ENCODE measurements at regions not wholly inside any gene's neighbourhood (a gene's known extent, or its start where the extent isn't known, plus 50 kb on each side); places are given as distances from the start of the nearest gene placed in this dataset.
"Not testable (repeated sequence)": the region's sequence is repeated elsewhere in the genome, so short reads cannot be mapped to it uniquely, and the experiment has no call there.

- DNase-seq (ENCODE audit: low spot score) = no peak
These were observed 120.2 kb upstream of the NDST4 start for GRCh38 chr4:115233600-115233999.

DNA sequence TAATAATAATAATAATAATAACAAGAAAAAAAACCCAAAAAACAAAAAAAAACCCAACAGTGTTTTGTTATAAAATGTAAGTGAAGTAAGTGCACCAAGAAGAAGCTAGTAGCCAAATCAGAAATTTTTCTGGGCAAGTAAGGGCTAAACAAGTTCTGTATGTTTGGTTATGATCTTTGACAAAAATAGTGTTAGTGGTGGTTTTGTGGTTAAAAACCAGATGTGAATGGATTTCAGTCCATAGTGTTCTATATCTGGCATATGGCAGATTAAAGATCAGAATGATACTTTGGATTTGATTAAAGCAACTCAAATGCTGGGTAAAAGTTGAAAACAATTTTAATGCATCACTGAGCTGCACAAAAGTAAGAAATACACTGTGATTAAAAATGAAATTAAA is 116.5 kb upstream of the NDST4 start:
- no peak for DNase-seq (ENCODE audit: low spot score)

- DNase-seq (ENCODE audit: low spot score) = no peak
These were observed 115.4 kb upstream of the NDST4 start for GRCh38 chr4:115228851-115229250.

- no peak for DNase-seq (ENCODE audit: low spot score)
These were observed 108.6 kb upstream of the NDST4 start for GRCh38 chr4:115222061-115222460.

DNA sequence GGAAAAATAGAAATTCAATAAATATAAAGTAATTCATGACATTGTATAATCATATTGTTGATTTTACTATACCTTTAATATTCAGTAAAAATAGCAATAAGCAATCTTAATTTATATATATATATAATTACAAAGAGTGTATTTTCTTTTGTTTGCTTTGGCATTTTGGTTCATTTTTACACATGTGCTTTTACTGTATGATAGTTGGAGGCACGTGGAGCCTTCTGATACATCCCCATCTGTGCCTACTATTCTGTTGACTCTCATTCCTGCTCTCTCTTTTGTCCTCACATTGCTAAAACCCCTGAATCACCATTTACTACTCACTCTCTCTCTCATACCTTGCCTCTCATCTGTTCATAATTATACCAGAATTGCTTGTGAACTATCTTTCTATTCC is 106.4 kb upstream of the NDST4 start:
- no peak for DNase-seq (ENCODE audit: low spot score)

- DNase-seq (ENCODE audit: low spot score) = no peak
These were observed 106.0 kb upstream of the NDST4 start for GRCh38 chr4:115219315-115219860.

DNA sequence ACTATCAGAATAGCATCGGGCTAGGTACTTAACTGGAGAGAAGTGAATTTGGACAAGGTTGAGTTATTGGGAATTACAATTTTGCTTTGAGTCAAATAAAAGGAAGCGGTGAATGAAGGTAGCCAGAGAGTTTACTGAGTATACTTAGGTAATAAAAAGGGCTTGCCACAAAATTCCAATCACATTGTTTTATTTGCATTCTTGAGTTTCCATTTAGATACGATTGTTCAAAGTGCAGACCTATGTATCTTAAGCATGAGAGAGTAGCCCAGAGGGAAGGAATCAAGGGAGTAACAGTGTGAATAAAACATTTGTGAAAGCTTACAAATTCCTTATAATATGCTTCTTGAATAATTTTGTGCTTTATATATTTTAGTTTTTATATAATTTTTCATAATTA is 102.5 kb upstream of the NDST4 start:
- no peak for DNase-seq (ENCODE audit: low spot score)

DNA sequence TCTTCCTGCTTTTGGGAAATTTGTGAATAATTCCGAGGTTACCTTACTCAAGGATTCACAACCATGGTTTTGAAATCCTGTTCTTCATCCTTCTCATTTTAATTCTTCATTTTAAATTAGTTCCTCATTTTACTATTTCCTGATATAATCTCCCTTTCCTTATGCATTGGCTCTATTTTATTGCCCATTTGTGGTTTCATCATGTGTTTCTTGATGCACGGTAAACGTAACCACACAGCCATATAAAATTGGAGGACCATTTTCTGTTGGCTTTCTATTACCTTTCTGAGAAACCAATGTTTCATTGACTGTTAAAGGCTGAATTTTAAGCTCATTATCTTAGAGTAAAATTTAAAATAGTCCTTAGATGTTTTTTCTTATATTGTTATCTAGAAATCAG is 100.3 kb upstream of the NDST4 start:
- DNase-seq (ENCODE audit: low spot score) = no peak

GRCh38 chr4:115201042-115201330 is 87.6 kb upstream of the NDST4 start:
- DNase-seq (ENCODE audit: low spot score) = no peak

DNA sequence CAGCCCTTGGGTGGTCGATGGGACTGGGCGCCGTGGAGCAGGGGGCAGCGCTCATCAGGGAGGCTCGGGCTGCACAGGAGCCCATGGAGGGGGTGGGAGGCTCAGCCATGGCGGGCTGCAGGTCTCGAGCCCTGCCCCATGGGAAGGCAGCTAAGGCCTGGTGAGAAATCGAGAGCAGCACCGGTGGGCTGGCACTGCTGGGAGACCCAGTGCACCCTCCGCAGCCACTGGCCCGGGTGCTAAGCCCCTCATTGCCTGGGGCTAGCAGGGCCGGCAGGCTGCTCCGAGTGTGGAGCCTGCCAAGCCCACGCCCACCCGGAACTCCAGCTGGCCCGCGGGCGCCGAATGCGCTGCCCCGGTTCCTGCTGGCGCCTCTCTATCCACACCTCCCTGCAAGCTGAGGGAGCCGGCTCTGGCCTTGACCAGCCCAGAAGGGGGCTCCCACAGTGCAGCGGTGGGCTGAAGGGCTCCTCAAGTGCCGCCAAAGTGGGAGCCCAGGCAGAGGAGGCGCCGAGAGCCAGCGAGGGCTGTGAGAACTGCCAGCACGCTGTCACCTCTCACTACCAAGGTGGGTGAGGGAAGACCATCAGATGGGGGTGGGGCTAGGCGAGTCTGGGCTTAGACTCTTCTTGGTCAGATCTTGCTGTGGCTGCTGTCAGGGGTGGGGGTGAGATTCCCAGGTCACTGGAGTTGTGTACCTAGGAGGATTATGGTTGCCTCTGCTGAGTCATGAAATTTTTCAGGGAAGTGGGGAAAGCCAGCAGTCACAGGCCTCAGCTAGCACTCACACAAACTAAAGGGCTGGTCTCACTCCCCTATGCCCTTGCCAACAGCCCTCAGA is 87.0 kb upstream of the NDST4 start:
- not testable (repeated sequence) for DNase-seq (ENCODE audit: low spot score)

DNA sequence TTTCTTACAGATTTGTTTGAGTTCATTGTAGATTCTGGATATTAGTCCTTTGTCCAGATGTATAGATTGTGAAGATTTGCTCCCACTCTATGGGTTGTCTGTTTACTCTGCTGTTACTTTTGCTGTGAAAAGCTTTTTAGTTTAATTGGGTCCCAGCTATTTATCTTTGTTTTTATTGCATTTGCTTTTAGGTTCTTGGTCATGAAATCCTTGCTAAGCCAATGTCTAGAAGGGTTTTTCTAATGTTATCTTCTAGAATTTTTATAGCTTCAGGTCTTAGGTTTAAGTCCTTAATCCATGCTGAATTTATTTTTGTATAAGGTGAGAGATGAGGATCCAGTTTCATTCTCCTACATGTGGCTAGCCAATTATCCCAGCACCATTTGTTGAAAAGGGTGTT is 81.2 kb upstream of the NDST4 start:
- not testable (repeated sequence) for DNase-seq (ENCODE audit: low spot score)

DNA sequence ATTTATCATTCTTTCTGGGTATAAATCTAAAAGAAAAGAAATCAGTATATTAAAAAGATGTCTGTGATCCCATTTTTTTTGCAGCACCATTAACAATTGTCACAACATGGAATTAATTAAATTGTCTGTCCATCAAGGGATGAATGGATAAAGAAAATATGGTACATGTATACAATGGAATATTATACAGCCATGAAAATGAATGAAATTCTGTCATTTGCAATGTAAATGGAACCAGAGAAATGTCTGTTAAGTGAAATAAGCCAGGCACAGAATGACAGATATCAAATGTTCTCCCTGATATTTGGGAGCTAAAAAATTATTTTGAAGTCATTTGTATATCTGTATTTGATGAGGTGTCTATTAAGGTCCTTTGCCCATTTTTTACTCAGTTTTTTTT is 77.1 kb upstream of the NDST4 start:
- DNase-seq (ENCODE audit: low spot score) = no peak

- DNase-seq (ENCODE audit: low spot score) = no peak
These were observed 73.7 kb upstream of the NDST4 start for GRCh38 chr4:115187136-115187535.

GRCh38 chr4:115179438-115180062 is 66.1 kb upstream of the NDST4 start:
- DNase-seq (ENCODE audit: low spot score) = not testable (repeated sequence)

DNA sequence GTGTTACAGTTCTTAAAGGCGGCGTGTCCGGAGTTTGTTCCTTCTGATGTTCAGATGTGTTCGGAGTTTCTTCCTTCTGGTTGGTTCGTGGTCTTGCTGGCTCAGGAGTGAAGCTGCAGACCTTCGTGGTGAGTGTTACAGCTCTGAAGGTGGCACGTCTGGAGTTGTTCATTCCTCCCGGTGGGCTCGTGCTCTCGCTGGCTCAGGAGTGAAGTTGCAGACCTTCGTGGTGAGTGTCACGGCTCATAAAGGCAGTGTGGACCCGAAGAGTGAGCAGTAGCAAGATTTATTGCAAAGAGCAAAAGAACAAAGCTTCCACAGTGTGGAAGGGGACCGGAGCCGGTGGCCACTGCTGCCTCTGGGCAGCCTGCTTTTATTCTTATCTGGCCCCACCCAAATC is 65.3 kb upstream of the NDST4 start:
- not testable (repeated sequence) for DNase-seq (ENCODE audit: low spot score)

- DNase-seq (ENCODE audit: low spot score) = no peak
These were observed 57.8 kb upstream of the NDST4 start for GRCh38 chr4:115171220-115171619.

- no peak for DNase-seq (ENCODE audit: low spot score)
These were observed 52.1 kb upstream of the NDST4 start for GRCh38 chr4:115165503-115165902.
